Calu3 (cell line): ENCODE measurements at regions not wholly inside any gene's neighbourhood (a gene's known extent, or its start where the extent isn't known, plus 50 kb on each side); places are given as distances from the start of the nearest gene placed in this dataset.
A peak's percentile ranks its signal among the peaks of the same experiment; 100 is the strongest.

Source experiments
- BruUV-seq: library from RNA; stranded (reverse); fragments of 400-500 nt; replicated peaks from 2 replicates; lab custom pipeline; 2021; lab: Mats Ljungman, UMichigan
- CTCF ChIA-PET: fragments of 300-600 bp; sonication (Branson Sonifier 250); formaldehyde crosslinking; loops from one replicate; lab custom pipeline; 2022; ENCODE audit warnings: antibody characterized with exemption; lab: Charles Lee
- DNase-seq: peaks from one replicate; pipeline ENCODE4 v3.0.0; 2022
- H3K27ac Mint-ChIP-seq: one replicate; pipeline ENCODE4 v1.8.0; 2022; ENCODE audit warnings: mixed read lengths; ENCODE audit not compliant: unreplicated experiment
- H3K27me3 Mint-ChIP-seq: one replicate; pipeline ENCODE4 v1.8.0; 2022; ENCODE audit warnings: mixed read lengths; ENCODE audit not compliant: unreplicated experiment
- H3K36me3 Mint-ChIP-seq: one replicate; pipeline ENCODE4 v1.8.0; 2022; ENCODE audit warnings: mild to moderate bottlenecking, moderate library complexity, mixed read lengths; ENCODE audit not compliant: insufficient read depth, unreplicated experiment
- H3K4me1 Mint-ChIP-seq: one replicate; pipeline ENCODE4 v1.8.0; 2022; ENCODE audit warnings: mild to moderate bottlenecking, low read depth, mixed read lengths; ENCODE audit not compliant: unreplicated experiment
- H3K4me3 Mint-ChIP-seq: one replicate; pipeline ENCODE4 v1.8.0; 2022; ENCODE audit warnings: mild to moderate bottlenecking, low read depth, moderate library complexity, mixed read lengths; ENCODE audit not compliant: unreplicated experiment
- H3K9me3 Mint-ChIP-seq: one replicate; pipeline ENCODE4 v1.8.0; 2022; ENCODE audit warnings: low read depth, mixed read lengths; ENCODE audit not compliant: unreplicated experiment
- intact Hi-C: fragments of 100-400 bp; cut with micrococcal nuclease; formaldehyde crosslinking; loops from one replicate; pipeline ENCODE4 v1.10.0; 2022; ENCODE audit not compliant: unreplicated experiment
- TF ChIP-seq, protein P1 (sequence below): fragments of 200-600 bp; IDR thresholded peaks from one replicate; pipeline ENCODE4 v1.8.0; 2022; ENCODE audit warnings: antibody characterized with exemption; ENCODE audit not compliant: unreplicated experiment

DNA sequence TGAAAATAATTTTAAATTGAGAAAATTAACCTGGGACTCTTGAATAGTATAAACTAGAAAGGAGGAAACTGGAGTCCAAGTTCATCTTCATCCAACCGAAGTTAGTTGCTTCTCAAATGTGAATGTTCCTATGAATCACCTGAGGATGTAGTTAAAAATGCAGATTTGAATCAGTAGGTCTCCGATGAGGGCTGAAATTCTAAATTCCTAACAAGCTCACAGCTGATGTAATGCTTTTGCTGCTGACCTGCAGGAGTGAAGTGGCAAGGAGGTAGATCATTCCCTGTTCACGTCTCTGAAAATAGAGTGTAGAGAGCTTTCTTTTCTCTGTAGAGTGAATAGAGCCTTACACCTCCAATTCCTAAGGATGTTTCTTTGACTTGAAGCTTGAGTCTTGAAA lies 685.5 kb downstream of the CPS1 start:
- CTCF ChIA-PET: no interaction called here
- H3K4me3 Mint-ChIP-seq: no peak overlapping the region
- H3K9me3 Mint-ChIP-seq: no peaks in the 10 kb centered on the region
- no peak for DNase-seq
- no peaks in the 10 kb centered on the region for H3K27me3 Mint-ChIP-seq
- H3K27ac Mint-ChIP-seq: no peak overlapping the region
- intact Hi-C loops: no loop called here
- BruUV-seq: no TSS peak
- TF ChIP-seq, protein P1, sequence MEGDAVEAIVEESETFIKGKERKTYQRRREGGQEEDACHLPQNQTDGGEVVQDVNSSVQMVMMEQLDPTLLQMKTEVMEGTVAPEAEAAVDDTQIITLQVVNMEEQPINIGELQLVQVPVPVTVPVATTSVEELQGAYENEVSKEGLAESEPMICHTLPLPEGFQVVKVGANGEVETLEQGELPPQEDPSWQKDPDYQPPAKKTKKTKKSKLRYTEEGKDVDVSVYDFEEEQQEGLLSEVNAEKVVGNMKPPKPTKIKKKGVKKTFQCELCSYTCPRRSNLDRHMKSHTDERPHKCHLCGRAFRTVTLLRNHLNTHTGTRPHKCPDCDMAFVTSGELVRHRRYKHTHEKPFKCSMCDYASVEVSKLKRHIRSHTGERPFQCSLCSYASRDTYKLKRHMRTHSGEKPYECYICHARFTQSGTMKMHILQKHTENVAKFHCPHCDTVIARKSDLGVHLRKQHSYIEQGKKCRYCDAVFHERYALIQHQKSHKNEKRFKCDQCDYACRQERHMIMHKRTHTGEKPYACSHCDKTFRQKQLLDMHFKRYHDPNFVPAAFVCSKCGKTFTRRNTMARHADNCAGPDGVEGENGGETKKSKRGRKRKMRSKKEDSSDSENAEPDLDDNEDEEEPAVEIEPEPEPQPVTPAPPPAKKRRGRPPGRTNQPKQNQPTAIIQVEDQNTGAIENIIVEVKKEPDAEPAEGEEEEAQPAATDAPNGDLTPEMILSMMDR: no peak
- H3K36me3 Mint-ChIP-seq: no peaks in the 10 kb centered on the region
- H3K4me1 Mint-ChIP-seq: peaks cover 10% of the 10 kb centered on the region

DNA sequence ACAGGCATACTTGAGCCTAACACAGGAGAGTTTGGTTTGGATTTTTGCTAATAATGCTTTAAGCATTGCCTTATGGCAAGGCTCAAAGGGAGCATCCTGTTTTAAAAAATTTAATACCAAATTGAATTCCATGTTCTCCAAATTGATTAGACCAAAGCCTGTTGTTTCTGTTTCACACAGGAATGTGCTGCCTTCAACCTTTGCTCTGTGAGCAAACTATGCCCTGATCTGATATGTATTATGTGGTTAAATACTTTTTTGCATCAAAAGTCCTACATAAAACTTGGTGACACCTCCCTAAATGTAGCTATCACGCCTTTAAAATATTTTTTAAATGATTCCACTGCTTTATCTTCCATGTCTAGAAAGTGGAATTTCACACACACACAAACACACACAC lies 691.4 kb downstream of the CPS1 start:
- TF ChIP-seq, protein P1: no peak
- H3K27ac Mint-ChIP-seq: no peak overlapping the region
- intact Hi-C loops: no loop called here
- no peak overlapping the region for H3K4me3 Mint-ChIP-seq
- H3K36me3 Mint-ChIP-seq: peaks cover 9% of the 10 kb centered on the region
- BruUV-seq: no TSS peak
- peaks cover 29% of the 10 kb centered on the region for H3K4me1 Mint-ChIP-seq
- H3K27me3 Mint-ChIP-seq: no peaks in the 10 kb centered on the region
- no peak for DNase-seq
- no peaks in the 10 kb centered on the region for H3K9me3 Mint-ChIP-seq
- CTCF ChIA-PET: interaction anchor here (0.7 kb wide), 1 partner anchor 1843 kb away, joined by 3 read pairs; no protein-coding TSS in a partner anchor

DNA sequence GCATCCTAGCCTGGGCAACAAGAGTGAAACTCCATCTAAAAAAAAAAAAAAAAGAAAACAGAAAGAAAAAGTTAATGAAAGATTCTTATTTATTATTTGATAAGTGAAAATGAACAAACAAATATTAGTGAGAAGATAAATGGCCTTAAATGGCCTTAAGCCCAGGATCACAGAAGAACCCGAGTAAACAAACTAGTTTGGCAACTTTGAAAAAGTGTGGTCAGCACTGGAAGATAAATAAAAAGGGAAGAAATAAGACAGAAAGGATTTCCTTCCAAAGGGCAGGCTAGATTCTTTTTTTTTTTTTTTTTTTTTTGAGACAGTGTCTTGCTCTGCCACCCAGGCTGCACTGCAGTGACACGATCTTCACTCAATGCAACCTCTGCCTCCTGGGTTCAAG lies 692.4 kb downstream of the CPS1 start:
- H3K4me1 Mint-ChIP-seq: peaks cover 29% of the 10 kb centered on the region
- TF ChIP-seq, protein P1: no peak
- CTCF ChIA-PET: interaction anchor here (0.7 kb wide), 1 partner anchor 155 kb away, joined by 7 read pairs; no protein-coding TSS in a partner anchor
- no TSS peak for BruUV-seq
- peak overlapping the region; percentile 87 for H3K27ac Mint-ChIP-seq
- peak; percentile 12 for DNase-seq
- no peak overlapping the region for H3K4me3 Mint-ChIP-seq
- no peaks in the 10 kb centered on the region for H3K9me3 Mint-ChIP-seq
- intact Hi-C loops: no loop called here
- no peaks in the 10 kb centered on the region for H3K27me3 Mint-ChIP-seq
- H3K36me3 Mint-ChIP-seq: peaks cover 9% of the 10 kb centered on the region

DNA sequence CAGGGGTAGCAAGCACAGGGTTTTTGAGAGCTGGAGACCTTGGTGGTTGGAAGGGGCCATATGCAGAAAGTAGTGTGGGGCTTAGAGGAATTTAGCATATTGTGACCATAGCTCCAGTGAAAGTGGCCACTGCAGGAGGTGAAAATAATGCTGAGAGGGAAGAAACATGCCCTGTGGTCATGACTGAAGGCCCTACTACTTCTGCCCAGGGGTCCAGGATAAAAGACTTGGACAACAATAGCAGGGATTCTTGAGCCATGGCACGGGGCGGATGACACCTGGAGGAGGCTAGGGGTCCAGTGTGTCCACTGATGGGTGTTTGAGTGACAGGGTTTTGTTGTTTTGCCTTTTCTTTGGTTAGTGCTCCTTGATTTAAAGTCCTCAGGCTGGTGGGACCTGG lies 694.6 kb downstream of the CPS1 start:
- TF ChIP-seq, protein P1: no peak
- H3K27ac Mint-ChIP-seq: no peak overlapping the region
- H3K4me1 Mint-ChIP-seq: peaks cover 23% of the 10 kb centered on the region
- H3K27me3 Mint-ChIP-seq: no peaks in the 10 kb centered on the region
- BruUV-seq: no TSS peak
- H3K4me3 Mint-ChIP-seq: no peak overlapping the region
- peaks cover 9% of the 10 kb centered on the region for H3K36me3 Mint-ChIP-seq
- intact Hi-C loops: no loop called here
- CTCF ChIA-PET: no interaction called here
- DNase-seq: no peak
- no peaks in the 10 kb centered on the region for H3K9me3 Mint-ChIP-seq
